Fibroblast of mammary gland (primary cell): ENCODE measurements at regions not wholly inside any gene's neighbourhood (a gene's known extent, or its start where the extent isn't known, plus 50 kb on each side); places are given as distances from the start of the nearest gene placed in this dataset.

Source experiments
- DNase-seq: peaks from one replicate; pipeline ENCODE4 v3.0.0-alpha.2; 2010; ENCODE audit warnings: low read depth
- H3K4me3 ChIP-seq: 2 replicates; pipeline ENCODE4 v1.5.1; 2011; ENCODE audit warnings: low read depth, mild to moderate bottlenecking, low read length, moderate library complexity; ENCODE audit not compliant: control insufficient read depth
- CTCF ChIP-seq: conservative IDR thresholded peaks from 2 replicates; pipeline ENCODE4 v1.5.1; 2011; ENCODE audit warnings: low read depth, low read length, inconsistent platforms; ENCODE audit not compliant: control insufficient read depth, insufficient read depth

GRCh38 chr1:170318736-170319135, 173.0 kb downstream of the NTMT2 start:
- DNase-seq: peak; percentile 28
- H3K4me3 ChIP-seq: no peak overlapping the region
- no peak for TF ChIP-seq CTCF

- no peak for DNase-seq
- no peak for TF ChIP-seq CTCF
- no peak overlapping the region for H3K4me3 ChIP-seq
Measured at GRCh38 chr1:170321113-170321512, 175.4 kb downstream of the NTMT2 start.

GRCh38 chr1:170326186-170326585, 180.4 kb downstream of the NTMT2 start:
- no peak for TF ChIP-seq CTCF
- no peak for DNase-seq
- no peak overlapping the region for H3K4me3 ChIP-seq

- H3K4me3 ChIP-seq: no peak overlapping the region
- no peak for TF ChIP-seq CTCF
- no peak for DNase-seq
Measured at GRCh38 chr1:170332801-170333200, 187.0 kb downstream of the NTMT2 start.

- H3K4me3 ChIP-seq: no peak overlapping the region
- DNase-seq: no peak
- TF ChIP-seq CTCF: no peak
Measured at GRCh38 chr1:170337413-170337994, 191.7 kb downstream of the NTMT2 start.

- H3K4me3 ChIP-seq: no peak overlapping the region
- no peak for DNase-seq
- TF ChIP-seq CTCF: no peak
Measured at GRCh38 chr1:170339534-170339933, 192.4 kb upstream of the GORAB start.

GRCh38 chr1:170340308-170340707, 191.7 kb upstream of the GORAB start:
- no peak overlapping the region for H3K4me3 ChIP-seq
- no peak for TF ChIP-seq CTCF
- no peak for DNase-seq
